A673 (cell line): ENCODE measurements at regions not wholly inside any gene's neighbourhood (a gene's known extent, or its start where the extent isn't known, plus 50 kb on each side); places are given as distances from the start of the nearest gene placed in this dataset.

ENCODE experiments used
- EZH2 ChIP-seq: fragments of 200-600 bp; sonication (generic); IDR thresholded peaks from 2 replicates; pipeline ENCODE4 v1.6.1; 2017; ENCODE audit warnings: borderline replicate concordance, low read depth, mild to moderate bottlenecking, mixed read lengths, antibody characterized with exemption, low read length; ENCODE audit not compliant: poor library complexity, severe bottlenecking
- TF ChIP-seq, protein P1 (sequence below): fragments of 300-800, 200-600 bp; sonication (generic); conservative IDR thresholded peaks from 2 replicates; pipeline ENCODE4 v1.5.1; 2017; ENCODE audit warnings: low read depth, mild to moderate bottlenecking, antibody characterized with exemption, low read length, moderate library complexity, mixed read lengths

DNA sequence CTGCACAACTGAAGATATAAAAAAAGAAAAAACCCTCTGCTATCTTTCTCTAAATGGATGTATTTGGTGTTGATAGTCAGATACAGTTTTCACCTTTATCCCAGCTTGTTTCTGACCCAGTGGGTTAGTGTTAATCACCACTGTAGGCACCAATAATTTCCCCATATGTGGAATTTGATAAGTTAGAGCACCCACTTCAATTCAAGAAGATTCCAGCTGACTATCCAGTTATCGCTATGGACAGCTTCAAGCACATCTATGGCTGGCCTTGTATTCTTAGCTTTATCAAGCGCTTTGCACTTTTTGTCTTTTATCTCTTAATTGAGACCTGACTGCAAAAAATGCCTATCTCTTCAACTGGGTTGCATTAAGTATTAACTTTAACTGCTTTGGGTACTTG is 200.4 kb downstream of the NR4A2 start:
- TF ChIP-seq, protein P1, sequence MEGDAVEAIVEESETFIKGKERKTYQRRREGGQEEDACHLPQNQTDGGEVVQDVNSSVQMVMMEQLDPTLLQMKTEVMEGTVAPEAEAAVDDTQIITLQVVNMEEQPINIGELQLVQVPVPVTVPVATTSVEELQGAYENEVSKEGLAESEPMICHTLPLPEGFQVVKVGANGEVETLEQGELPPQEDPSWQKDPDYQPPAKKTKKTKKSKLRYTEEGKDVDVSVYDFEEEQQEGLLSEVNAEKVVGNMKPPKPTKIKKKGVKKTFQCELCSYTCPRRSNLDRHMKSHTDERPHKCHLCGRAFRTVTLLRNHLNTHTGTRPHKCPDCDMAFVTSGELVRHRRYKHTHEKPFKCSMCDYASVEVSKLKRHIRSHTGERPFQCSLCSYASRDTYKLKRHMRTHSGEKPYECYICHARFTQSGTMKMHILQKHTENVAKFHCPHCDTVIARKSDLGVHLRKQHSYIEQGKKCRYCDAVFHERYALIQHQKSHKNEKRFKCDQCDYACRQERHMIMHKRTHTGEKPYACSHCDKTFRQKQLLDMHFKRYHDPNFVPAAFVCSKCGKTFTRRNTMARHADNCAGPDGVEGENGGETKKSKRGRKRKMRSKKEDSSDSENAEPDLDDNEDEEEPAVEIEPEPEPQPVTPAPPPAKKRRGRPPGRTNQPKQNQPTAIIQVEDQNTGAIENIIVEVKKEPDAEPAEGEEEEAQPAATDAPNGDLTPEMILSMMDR: no peak
- TF ChIP-seq EZH2: no peak
